ENCODE measurements at regions not wholly inside any gene's neighbourhood (a gene's known extent, or its start where the extent isn't known, plus 50 kb on each side); places are given as distances from the start of the nearest gene placed in this dataset.

DNA sequence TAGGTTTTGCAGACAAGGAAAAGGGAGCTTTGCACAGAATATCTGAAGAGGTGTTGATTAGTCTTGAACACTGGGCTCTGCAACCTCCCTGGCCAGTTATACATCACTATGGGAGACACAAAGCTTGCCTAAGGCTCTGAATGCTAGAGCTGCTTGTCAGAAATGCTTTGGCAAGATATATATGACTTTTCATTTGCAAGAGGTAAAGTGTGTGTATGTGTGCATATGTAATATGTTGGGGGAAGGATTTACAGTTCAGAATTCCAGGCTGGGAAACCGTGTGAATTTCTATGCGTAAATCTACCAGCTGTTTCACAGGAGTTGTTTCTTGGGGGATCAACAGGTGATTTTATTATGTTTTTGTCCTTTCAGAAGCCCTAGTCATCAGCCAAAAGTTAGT is 350.9 kb downstream of the TMEM114 start:
- H3K4me3 Mint-ChIP-seq (ENCODE audit: unreplicated experiment) = no peak overlapping the region
- TF ChIP-seq, protein P1, sequence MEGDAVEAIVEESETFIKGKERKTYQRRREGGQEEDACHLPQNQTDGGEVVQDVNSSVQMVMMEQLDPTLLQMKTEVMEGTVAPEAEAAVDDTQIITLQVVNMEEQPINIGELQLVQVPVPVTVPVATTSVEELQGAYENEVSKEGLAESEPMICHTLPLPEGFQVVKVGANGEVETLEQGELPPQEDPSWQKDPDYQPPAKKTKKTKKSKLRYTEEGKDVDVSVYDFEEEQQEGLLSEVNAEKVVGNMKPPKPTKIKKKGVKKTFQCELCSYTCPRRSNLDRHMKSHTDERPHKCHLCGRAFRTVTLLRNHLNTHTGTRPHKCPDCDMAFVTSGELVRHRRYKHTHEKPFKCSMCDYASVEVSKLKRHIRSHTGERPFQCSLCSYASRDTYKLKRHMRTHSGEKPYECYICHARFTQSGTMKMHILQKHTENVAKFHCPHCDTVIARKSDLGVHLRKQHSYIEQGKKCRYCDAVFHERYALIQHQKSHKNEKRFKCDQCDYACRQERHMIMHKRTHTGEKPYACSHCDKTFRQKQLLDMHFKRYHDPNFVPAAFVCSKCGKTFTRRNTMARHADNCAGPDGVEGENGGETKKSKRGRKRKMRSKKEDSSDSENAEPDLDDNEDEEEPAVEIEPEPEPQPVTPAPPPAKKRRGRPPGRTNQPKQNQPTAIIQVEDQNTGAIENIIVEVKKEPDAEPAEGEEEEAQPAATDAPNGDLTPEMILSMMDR (IDR thresholded peaks at IDR 0.05; ENCODE audit: unreplicated experiment) = no peak
- no peak overlapping the region for H3K27ac Mint-ChIP-seq (ENCODE audit: unreplicated experiment)
- peaks cover 8% of the 10 kb centered on the region for H3K36me3 Mint-ChIP-seq (ENCODE audit: low read depth, unreplicated experiment)
- H3K9me3 Mint-ChIP-seq (ENCODE audit: unreplicated experiment) = no peaks in the 10 kb centered on the region
- H3K4me1 Mint-ChIP-seq (ENCODE audit: unreplicated experiment) = no peaks in the 10 kb centered on the region
- no peaks in the 10 kb centered on the region for H3K27me3 Mint-ChIP-seq (ENCODE audit: unreplicated experiment)
- DNase-seq (ENCODE audit: low spot score) = no peak

- H3K9me3 Mint-ChIP-seq (ENCODE audit: unreplicated experiment) = no peaks in the 10 kb centered on the region
- H3K36me3 Mint-ChIP-seq (ENCODE audit: low read depth, unreplicated experiment) = peaks cover 8% of the 10 kb centered on the region
- H3K27ac Mint-ChIP-seq (ENCODE audit: unreplicated experiment) = no peak overlapping the region
- no peaks in the 10 kb centered on the region for H3K27me3 Mint-ChIP-seq (ENCODE audit: unreplicated experiment)
- H3K4me1 Mint-ChIP-seq (ENCODE audit: unreplicated experiment) = no peaks in the 10 kb centered on the region
- TF ChIP-seq, protein P1 (IDR thresholded peaks at IDR 0.05; ENCODE audit: unreplicated experiment) = no peak
- no peak for DNase-seq (ENCODE audit: low spot score)
- H3K4me3 Mint-ChIP-seq (ENCODE audit: unreplicated experiment) = no peak overlapping the region
These were observed 352.9 kb downstream of the TMEM114 start for GRCh38 chr16:8237452-8237851.

DNA sequence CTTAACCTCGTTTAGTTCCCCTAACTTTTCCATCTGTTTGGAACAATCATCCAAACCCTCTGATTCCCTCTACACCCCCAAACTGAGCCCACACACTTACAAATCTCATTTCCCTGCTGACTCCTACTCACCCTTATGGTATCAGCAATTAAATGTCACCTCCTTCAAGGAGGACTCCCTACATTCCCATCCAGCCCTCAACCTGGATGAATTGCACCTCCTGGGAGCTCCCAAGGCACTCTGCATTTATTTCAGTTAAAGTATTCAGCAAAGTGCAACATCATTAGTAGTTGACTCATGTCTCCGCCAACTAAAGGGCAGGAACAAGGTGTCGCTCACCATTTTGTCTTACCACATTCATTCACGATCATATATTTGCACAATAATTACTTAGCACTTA is 353.5 kb downstream of the TMEM114 start:
- peaks cover 8% of the 10 kb centered on the region for H3K36me3 Mint-ChIP-seq (ENCODE audit: low read depth, unreplicated experiment)
- no peak for DNase-seq (ENCODE audit: low spot score)
- H3K4me3 Mint-ChIP-seq (ENCODE audit: unreplicated experiment) = peak overlapping the region; percentile 44

GRCh38 chr16:8230497-8230896 is 359.8 kb downstream of the TMEM114 start:
- Mint-ChIP-seq H3K27me3 (ENCODE audit: unreplicated experiment) (no peaks in the 10 kb centered on the region), H3K9me3 (ENCODE audit: unreplicated experiment) (no peaks in the 10 kb centered on the region), H3K36me3 (ENCODE audit: low read depth, unreplicated experiment) (no peaks in the 10 kb centered on the region), H3K27ac (ENCODE audit: unreplicated experiment) (no peak overlapping the region), H3K4me3 (ENCODE audit: unreplicated experiment) (no peak overlapping the region), H3K4me1 (ENCODE audit: unreplicated experiment) (no peaks in the 10 kb centered on the region)
- TF ChIP-seq, protein P1 (IDR thresholded peaks at IDR 0.05; ENCODE audit: unreplicated experiment) = no peak
- no peak for DNase-seq (ENCODE audit: low spot score)

More for the DNA sequence above, 353.5 kb downstream of the TMEM114 start:
- H3K27ac Mint-ChIP-seq (ENCODE audit: unreplicated experiment) = no peak overlapping the region
- H3K27me3 Mint-ChIP-seq (ENCODE audit: unreplicated experiment) = no peaks in the 10 kb centered on the region
- no peaks in the 10 kb centered on the region for H3K4me1 Mint-ChIP-seq (ENCODE audit: unreplicated experiment)
- H3K9me3 Mint-ChIP-seq (ENCODE audit: unreplicated experiment) = no peaks in the 10 kb centered on the region
- TF ChIP-seq, protein P1 (IDR thresholded peaks at IDR 0.05; ENCODE audit: unreplicated experiment) = no peak

GRCh38 chr16:8229011-8229520 is 361.2 kb downstream of the TMEM114 start:
- Mint-ChIP-seq H3K36me3 (ENCODE audit: low read depth, unreplicated experiment) (no peaks in the 10 kb centered on the region), H3K27ac (ENCODE audit: unreplicated experiment) (no peak overlapping the region), H3K4me3 (ENCODE audit: unreplicated experiment) (no peak overlapping the region), H3K4me1 (ENCODE audit: unreplicated experiment) (no peaks in the 10 kb centered on the region), H3K9me3 (ENCODE audit: unreplicated experiment) (no peaks in the 10 kb centered on the region), H3K27me3 (ENCODE audit: unreplicated experiment) (no peaks in the 10 kb centered on the region)
- TF ChIP-seq, protein P1 (IDR thresholded peaks at IDR 0.05; ENCODE audit: unreplicated experiment) = no peak
- DNase-seq (ENCODE audit: low spot score) = no peak

Data from endothelial cell (in vitro differentiated cells).